ENCODE measurements at regions not wholly inside any gene's neighbourhood (a gene's known extent, or its start where the extent isn't known, plus 50 kb on each side); places are given as distances from the start of the nearest gene placed in this dataset.

DNA sequence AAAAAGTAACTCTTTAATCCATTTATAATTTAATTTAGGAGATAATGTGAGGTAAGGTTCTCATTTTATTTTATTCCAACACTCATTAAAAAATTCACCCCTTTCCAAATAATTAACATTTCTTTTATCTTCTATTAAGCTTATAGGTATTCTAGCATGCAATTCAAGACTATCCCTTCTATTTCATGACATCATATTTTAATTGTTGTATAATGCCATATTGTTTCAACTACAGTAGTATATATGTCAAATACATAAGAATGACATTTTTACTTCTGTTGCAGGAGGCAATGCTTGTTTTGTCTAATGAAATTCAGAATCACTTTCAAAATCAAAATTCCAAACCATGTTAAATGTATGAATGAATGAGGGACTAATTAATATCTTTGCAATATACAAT is 76.2 kb downstream of the MAFB start:
- TF ChIP-seq, protein P1, sequence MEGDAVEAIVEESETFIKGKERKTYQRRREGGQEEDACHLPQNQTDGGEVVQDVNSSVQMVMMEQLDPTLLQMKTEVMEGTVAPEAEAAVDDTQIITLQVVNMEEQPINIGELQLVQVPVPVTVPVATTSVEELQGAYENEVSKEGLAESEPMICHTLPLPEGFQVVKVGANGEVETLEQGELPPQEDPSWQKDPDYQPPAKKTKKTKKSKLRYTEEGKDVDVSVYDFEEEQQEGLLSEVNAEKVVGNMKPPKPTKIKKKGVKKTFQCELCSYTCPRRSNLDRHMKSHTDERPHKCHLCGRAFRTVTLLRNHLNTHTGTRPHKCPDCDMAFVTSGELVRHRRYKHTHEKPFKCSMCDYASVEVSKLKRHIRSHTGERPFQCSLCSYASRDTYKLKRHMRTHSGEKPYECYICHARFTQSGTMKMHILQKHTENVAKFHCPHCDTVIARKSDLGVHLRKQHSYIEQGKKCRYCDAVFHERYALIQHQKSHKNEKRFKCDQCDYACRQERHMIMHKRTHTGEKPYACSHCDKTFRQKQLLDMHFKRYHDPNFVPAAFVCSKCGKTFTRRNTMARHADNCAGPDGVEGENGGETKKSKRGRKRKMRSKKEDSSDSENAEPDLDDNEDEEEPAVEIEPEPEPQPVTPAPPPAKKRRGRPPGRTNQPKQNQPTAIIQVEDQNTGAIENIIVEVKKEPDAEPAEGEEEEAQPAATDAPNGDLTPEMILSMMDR (IDR thresholded peaks at IDR 0.05; ENCODE audit: poor library complexity), result no peak
- TF ChIP-seq EZH2 (IDR thresholded peaks at IDR 0.05; ENCODE audit: borderline replicate concordance), result no peak
